CD8-positive, alpha-beta memory T cell (primary cell): ENCODE measurements at regions not wholly inside any gene's neighbourhood (a gene's known extent, or its start where the extent isn't known, plus 50 kb on each side); places are given as distances from the start of the nearest gene placed in this dataset.

Experiments used
- CTCF ChIA-PET: fragments of 350-600 bp; sonication (Branson Sonifier 250); formaldehyde crosslinking; loops from one replicate; lab custom pipeline; 2021; ENCODE audit warnings: antibody characterized with exemption; lab: Charles Lee
- POLR2A ChIA-PET: fragments of 350-600 bp; sonication (Branson Sonifier 250); formaldehyde crosslinking; loops from one replicate; lab custom pipeline; 2021; ENCODE audit warnings: antibody characterized with exemption; lab: Charles Lee
- DNase-seq, 5 donors: peaks; one replicate each; pipeline versions ENCODE4 v3.0.0 to v3.0.0-alpha.2; 2020 to 2022; ENCODE audit warnings: mixed read lengths in 1 of 5
- H3K27ac ChIP-seq: one replicate; pipeline ENCODE4 v1.7.0; 2013; ENCODE audit warnings: low read depth, mild to moderate bottlenecking, low read length, moderate library complexity
- H3K27me3 ChIP-seq: 2 replicates; pipeline ENCODE4 v1.7.0; 2013; ENCODE audit warnings: low read length, mild to moderate bottlenecking; ENCODE audit not compliant: insufficient read depth, poor library complexity, severe bottlenecking
- H3K36me3 ChIP-seq: 2 replicates; pipeline ENCODE4 v1.7.0; 2013; ENCODE audit warnings: mild to moderate bottlenecking, low read length, moderate library complexity; ENCODE audit not compliant: insufficient read depth
- H3K4me1 ChIP-seq: 2 replicates; pipeline ENCODE4 v1.7.0; 2013; ENCODE audit warnings: mild to moderate bottlenecking, low read length, moderate library complexity; ENCODE audit not compliant: insufficient read depth
- H3K4me3 ChIP-seq: 2 replicates; pipeline ENCODE4 v1.7.0; 2013; ENCODE audit warnings: mild to moderate bottlenecking, low read length
- H3K9me3 ChIP-seq: 2 replicates; pipeline ENCODE4 v1.7.0; 2013; ENCODE audit warnings: mild to moderate bottlenecking, low read length
- H3K27ac Mint-ChIP-seq, 8 donors: one replicate each; pipeline ENCODE4 v1.8.0; 2020 to 2021; ENCODE audit warnings: mixed read lengths in 8 of 8, mild to moderate bottlenecking in 6 of 8, inconsistent platforms in 3 of 8, moderate library complexity in 3 of 8
- H3K27me3 Mint-ChIP-seq, 2 donors: one replicate each; pipeline ENCODE4 v1.8.0; 2020 to 2021; ENCODE audit warnings: mixed read lengths in 2 of 2, mild to moderate bottlenecking in 1 of 2, moderate library complexity in 1 of 2
- H3K36me3 Mint-ChIP-seq, 3 donors: one replicate each; pipeline ENCODE4 v1.8.0; 2020 to 2021; ENCODE audit warnings: mixed read lengths in 3 of 3, inconsistent platforms in 1 of 3, mild to moderate bottlenecking in 1 of 3
- H3K4me1 Mint-ChIP-seq, 3 donors: one replicate each; pipeline ENCODE4 v1.8.0; 2020 to 2021; ENCODE audit warnings: mixed read lengths in 3 of 3, inconsistent platforms in 1 of 3, mild to moderate bottlenecking in 1 of 3
- H3K4me3 Mint-ChIP-seq, 7 donors: one replicate each; pipeline ENCODE4 v1.8.0; 2020 to 2021; ENCODE audit warnings: mixed read lengths in 7 of 7, mild to moderate bottlenecking in 6 of 7, moderate library complexity in 4 of 7, inconsistent platforms in 2 of 7
- H3K9me3 Mint-ChIP-seq, 5 donors: one replicate each; pipeline ENCODE4 v1.8.0; 2020 to 2022; ENCODE audit warnings: mixed read lengths in 5 of 5, mild to moderate bottlenecking in 3 of 5, moderate library complexity in 2 of 5, inconsistent platforms in 1 of 5

DNA sequence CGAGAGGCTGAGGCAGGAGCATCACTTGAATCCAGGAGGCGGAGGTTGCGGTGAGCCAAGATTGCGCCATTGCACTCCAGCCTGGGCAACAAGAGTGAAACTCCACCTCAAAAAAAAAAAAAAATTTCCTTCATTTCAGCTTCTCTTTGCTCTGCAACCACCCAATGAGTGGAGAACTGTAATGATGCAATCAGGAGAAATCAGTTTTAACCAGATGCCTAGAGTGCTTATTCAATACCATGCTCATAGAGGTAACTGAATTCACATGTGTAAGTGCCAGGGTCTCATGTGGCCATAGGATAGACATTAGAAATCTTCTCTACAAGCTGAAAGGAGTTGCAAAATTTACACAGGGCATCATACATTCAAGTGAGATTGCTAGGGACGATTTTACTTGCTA lies 70.6 kb downstream of the HMHB1 start:
- H3K4me3 ChIP-seq, result no peak overlapping the region
- H3K9me3 ChIP-seq, result no peaks in the 10 kb centered on the region
- no peak for DNase-seq
- H3K27me3 ChIP-seq, result no peaks in the 10 kb centered on the region
- H3K27ac Mint-ChIP-seq, result no peak overlapping the region
- no peaks in the 10 kb centered on the region for H3K9me3 Mint-ChIP-seq
- no peaks in the 10 kb centered on the region for H3K4me1 Mint-ChIP-seq
- H3K27ac ChIP-seq, result no peak overlapping the region
- no peaks in the 10 kb centered on the region for H3K36me3 Mint-ChIP-seq
- peaks cover 4 to 12% of the 10 kb centered on the region in 2 donors for H3K27me3 Mint-ChIP-seq
- ChIA-PET POLR2A (interaction anchor here (0.7 kb wide), 1 partner anchor 9 kb away, joined by 4 read pairs; no protein-coding TSS in a partner anchor), CTCF (no interaction called here)
- no peaks in the 10 kb centered on the region for H3K4me1 ChIP-seq
- no peak overlapping the region for H3K4me3 Mint-ChIP-seq
- H3K36me3 ChIP-seq, result no peaks in the 10 kb centered on the region

DNA sequence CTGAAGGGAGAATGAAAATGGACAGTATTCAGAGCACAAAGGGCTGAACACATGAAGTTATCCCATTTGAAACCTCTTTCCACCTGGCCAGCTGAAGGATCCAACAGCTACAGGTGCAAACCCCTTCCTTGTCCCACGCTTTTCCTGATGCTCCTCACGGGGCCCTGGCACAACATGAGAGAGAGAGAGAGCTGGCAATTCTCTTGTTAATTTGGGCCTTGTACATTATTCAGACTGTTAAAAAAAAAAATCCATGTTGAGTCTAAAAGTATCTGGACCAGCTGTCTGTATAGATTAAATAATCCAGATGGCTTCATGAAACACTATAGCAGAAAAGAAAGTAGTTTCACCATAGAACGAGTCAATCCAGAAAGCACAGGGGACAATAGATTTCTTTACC lies 74.1 kb downstream of the HMHB1 start:
- H3K27ac Mint-ChIP-seq, result no peak overlapping the region
- Histone ChIP-seq H3K4me3 (no peak overlapping the region), H3K27ac (no peak overlapping the region), H3K36me3 (no peaks in the 10 kb centered on the region), H3K9me3 (no peaks in the 10 kb centered on the region), H3K27me3 (no peaks in the 10 kb centered on the region), H3K4me1 (no peaks in the 10 kb centered on the region)
- POLR2A ChIA-PET, result no interaction called here
- no peaks in the 10 kb centered on the region for H3K4me1 Mint-ChIP-seq
- no peaks in the 10 kb centered on the region for H3K36me3 Mint-ChIP-seq
- CTCF ChIA-PET, result no interaction called here
- H3K4me3 Mint-ChIP-seq, result no peak overlapping the region
- H3K9me3 Mint-ChIP-seq, result no peaks in the 10 kb centered on the region
- peaks cover 6 to 11% of the 10 kb centered on the region in 2 donors for H3K27me3 Mint-ChIP-seq
- no peak for DNase-seq

DNA sequence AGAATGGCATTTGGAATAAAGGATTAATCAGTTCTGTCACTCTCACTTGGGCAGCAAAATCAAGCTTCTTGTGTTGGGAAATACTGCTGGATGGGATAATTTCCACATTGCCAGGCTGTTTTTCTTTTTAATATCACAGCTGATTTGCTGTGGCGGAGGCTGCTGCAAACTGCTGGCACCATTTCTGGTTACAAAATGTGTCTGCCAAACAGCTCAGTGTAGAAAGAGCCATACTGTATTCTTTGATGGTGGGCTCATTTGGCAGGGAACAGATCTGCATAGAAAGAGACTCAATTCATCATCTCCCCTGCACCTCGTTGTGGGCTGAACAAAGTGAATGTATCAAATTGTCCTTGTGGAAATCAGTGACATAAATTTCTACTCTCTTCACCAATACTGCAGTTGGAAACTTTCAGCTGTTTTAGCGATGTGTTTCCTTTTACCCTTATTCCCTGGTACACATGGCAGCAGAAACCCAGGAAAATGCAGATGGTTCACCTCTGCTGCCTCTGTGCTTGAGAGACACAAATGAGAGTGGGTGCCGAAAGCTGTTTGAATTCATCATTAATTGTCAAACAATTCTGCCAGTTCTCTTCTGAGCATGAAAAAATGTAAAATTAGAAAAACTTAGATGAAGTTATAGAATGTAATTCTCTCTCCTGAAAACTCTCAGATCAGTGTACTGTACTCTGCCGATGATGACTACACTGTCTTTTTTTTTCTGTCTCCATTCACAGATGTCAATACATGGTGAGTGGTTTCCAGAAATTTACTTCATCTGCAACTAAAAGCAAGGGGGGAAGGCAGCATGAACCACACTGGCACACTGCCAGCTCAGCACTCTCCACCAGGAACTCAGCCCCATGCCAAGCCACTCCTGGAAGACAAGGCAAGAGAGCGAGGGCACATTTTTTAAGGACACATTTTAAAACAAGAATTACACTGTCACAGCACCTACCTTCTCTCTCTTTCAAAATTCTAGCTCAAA lies 75.0 kb downstream of the HMHB1 start:
- Mint-ChIP-seq H3K4me1 (no peaks in the 10 kb centered on the region), H3K27ac (no peak overlapping the region), H3K9me3 (no peaks in the 10 kb centered on the region), H3K4me3 (no peak overlapping the region), H3K27me3 (peaks cover 6 to 10% of the 10 kb centered on the region in 2 donors), H3K36me3 (no peaks in the 10 kb centered on the region)
- no peaks in the 10 kb centered on the region for H3K27me3 ChIP-seq
- ChIA-PET CTCF (no interaction called here), POLR2A (no interaction called here)
- H3K27ac ChIP-seq, result no peak overlapping the region
- H3K9me3 ChIP-seq, result no peaks in the 10 kb centered on the region
- no peaks in the 10 kb centered on the region for H3K36me3 ChIP-seq
- H3K4me1 ChIP-seq, result no peaks in the 10 kb centered on the region
- DNase-seq, result no peak
- H3K4me3 ChIP-seq, result no peak overlapping the region

DNA sequence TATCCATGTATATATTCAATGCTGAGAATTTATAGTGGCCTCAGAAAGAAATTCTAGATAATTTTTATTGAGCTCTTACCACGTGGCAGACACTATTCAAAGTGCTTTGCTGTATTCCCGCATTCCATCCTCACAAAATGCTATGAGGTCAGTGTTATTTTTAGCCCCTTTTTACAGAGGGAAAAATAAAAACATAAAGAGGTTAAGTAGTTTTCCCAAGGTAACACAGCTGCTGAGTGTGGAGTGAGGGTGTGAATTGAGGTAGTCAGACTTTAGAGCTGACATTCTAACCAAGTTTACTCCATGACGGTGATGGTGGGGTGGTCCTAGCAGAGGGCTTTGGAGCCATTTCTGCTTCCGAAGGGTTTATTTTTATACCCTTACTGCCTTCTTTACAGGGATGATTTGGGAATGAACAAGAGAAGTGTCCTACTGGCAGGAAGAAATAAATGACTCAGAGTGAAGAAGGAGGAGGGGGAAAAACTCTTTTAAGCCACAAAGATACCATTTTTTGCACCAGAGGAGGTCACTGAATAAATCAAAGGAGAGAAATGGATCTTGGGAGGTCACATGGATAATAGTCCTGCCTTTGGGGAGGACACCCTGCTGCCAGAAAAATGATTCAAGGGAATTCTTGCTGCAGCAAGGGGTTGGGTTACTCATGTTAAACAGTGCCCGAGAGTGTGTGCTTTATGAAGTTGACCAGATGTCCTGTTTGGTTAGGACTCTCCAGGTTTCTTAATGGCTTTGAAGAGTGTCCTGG lies 76.1 kb downstream of the HMHB1 start:
- POLR2A ChIA-PET, result no interaction called here

DNA sequence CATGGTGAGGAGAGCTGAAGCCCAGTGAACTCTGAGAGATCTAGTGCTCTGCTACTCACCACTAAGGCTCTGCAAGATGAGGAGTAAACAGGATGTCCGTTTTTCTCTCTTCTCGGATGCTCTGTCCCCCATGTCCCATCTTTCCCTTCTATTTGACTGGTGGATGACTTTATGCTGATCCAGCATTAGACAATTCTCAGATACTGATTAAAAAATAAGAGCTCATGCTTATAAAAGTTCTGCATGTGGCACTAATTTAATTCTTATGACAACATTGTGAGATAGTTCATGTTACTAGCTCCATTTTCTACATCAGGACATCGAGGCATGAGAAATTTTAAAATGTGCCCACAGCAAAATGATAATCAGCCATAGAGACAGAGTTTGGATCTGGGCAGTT lies 77.0 kb downstream of the HMHB1 start:
- ChIA-PET POLR2A (no interaction called here), CTCF (no interaction called here)
- no peaks in the 10 kb centered on the region for H3K9me3 Mint-ChIP-seq
- Histone ChIP-seq H3K9me3 (no peaks in the 10 kb centered on the region), H3K4me3 (no peak overlapping the region), H3K27me3 (no peaks in the 10 kb centered on the region), H3K36me3 (no peaks in the 10 kb centered on the region), H3K4me1 (no peaks in the 10 kb centered on the region), H3K27ac (no peak overlapping the region)
- H3K27me3 Mint-ChIP-seq, result peaks cover 6 to 10% of the 10 kb centered on the region in 2 donors
- no peaks in the 10 kb centered on the region for H3K4me1 Mint-ChIP-seq
- no peak overlapping the region for H3K4me3 Mint-ChIP-seq
- H3K36me3 Mint-ChIP-seq, result no peaks in the 10 kb centered on the region
- DNase-seq, result no peak
- no peak overlapping the region for H3K27ac Mint-ChIP-seq

More for the DNA sequence above, 76.1 kb downstream of the HMHB1 start:
- H3K4me1 ChIP-seq, result no peaks in the 10 kb centered on the region
- DNase-seq, result no peak
- no peak overlapping the region for H3K4me3 Mint-ChIP-seq
- H3K27ac Mint-ChIP-seq, result no peak overlapping the region
- H3K36me3 ChIP-seq, result no peaks in the 10 kb centered on the region
- peaks cover 6 to 10% of the 10 kb centered on the region in 2 donors for H3K27me3 Mint-ChIP-seq
- H3K27me3 ChIP-seq, result no peaks in the 10 kb centered on the region
- no peaks in the 10 kb centered on the region for H3K9me3 ChIP-seq
- no peak overlapping the region for H3K27ac ChIP-seq
- H3K9me3 Mint-ChIP-seq, result no peaks in the 10 kb centered on the region
- CTCF ChIA-PET, result no interaction called here
- H3K36me3 Mint-ChIP-seq, result no peaks in the 10 kb centered on the region
- H3K4me3 ChIP-seq, result no peak overlapping the region
- no peaks in the 10 kb centered on the region for H3K4me1 Mint-ChIP-seq

DNA sequence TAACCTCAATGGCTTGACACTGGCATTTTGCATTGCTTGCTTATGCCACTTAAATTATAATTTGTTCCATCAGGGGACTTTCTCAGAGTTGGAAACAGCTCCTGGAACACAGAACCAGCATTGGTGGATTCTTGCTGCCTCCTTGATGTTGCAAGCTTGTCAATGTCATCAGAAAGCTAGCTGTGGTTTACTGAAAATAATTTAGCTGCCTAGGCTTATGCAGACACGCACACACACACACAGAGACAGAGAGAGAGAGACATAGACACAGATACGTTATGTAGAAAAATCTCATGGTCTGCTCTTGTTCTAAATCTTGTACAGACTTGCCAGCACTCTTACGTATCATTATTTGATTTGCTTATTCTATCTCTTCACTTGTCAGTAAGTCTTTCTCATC lies 78.0 kb downstream of the HMHB1 start:
- H3K4me1 ChIP-seq, result no peaks in the 10 kb centered on the region
- H3K4me3 ChIP-seq, result no peak overlapping the region
- Mint-ChIP-seq H3K4me1 (no peaks in the 10 kb centered on the region), H3K9me3 (no peaks in the 10 kb centered on the region), H3K36me3 (no peaks in the 10 kb centered on the region), H3K4me3 (no peak overlapping the region), H3K27ac (no peak overlapping the region), H3K27me3 (peaks cover 6 to 10% of the 10 kb centered on the region in 2 donors)
- DNase-seq, result no peak
- H3K36me3 ChIP-seq, result no peaks in the 10 kb centered on the region
- POLR2A ChIA-PET, result no interaction called here
- H3K27me3 ChIP-seq, result no peaks in the 10 kb centered on the region
- CTCF ChIA-PET, result no interaction called here
- no peaks in the 10 kb centered on the region for H3K9me3 ChIP-seq
- H3K27ac ChIP-seq, result no peak overlapping the region

DNA sequence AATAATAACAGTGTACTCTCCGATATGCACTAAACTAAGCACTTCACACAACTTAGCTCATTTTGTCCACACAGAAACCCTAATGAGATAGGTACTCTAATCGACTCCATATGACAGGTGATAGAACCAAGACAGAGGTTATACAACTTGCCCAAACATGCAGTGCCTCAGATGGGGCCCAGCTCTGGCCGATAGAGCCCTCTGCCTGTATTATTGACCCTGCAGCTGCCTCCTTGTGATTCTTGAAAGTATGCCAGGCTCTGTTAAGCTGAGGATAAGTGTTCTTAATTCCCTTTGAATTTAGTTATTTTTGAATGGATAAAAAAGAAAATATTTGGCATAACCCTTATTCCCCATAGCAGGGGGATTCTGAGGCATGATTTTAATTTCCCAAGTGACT lies 78.5 kb downstream of the HMHB1 start:
- Mint-ChIP-seq H3K36me3 (no peaks in the 10 kb centered on the region), H3K27me3 (peaks cover 6 to 10% of the 10 kb centered on the region in 2 donors), H3K4me3 (no peak overlapping the region), H3K27ac (no peak overlapping the region), H3K9me3 (no peaks in the 10 kb centered on the region), H3K4me1 (no peaks in the 10 kb centered on the region)
- no peaks in the 10 kb centered on the region for H3K36me3 ChIP-seq
- POLR2A ChIA-PET, result no interaction called here
- no peak overlapping the region for H3K4me3 ChIP-seq
- H3K9me3 ChIP-seq, result no peaks in the 10 kb centered on the region
- H3K27ac ChIP-seq, result no peak overlapping the region
- H3K4me1 ChIP-seq, result no peaks in the 10 kb centered on the region
- no peaks in the 10 kb centered on the region for H3K27me3 ChIP-seq
- CTCF ChIA-PET, result interaction anchor here (1.2 kb wide), 1 partner anchor 11 kb away, joined by 3 read pairs; no protein-coding TSS in a partner anchor
- DNase-seq, result no peak

DNA sequence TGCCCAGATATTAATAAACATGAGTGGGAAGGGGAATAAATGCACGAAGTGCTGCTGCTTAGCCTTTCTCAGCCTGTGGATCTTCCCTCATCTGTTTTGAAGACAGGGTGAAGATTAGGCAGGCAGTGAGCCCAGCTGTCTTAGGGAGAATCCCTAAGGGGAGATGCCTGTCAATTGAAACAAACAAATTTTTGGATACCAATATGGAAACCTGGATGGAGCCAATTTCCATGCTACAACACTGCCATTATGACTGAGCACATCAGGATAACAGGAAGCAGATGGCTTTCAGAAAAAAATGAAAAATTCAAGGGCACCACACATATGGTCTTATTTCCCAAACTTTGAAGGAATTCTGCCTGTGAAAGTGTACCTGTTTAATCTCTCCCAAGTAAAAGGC lies 80.3 kb downstream of the HMHB1 start:
- H3K27me3 Mint-ChIP-seq, result peaks cover 4 to 9% of the 10 kb centered on the region in 2 donors
- no peaks in the 10 kb centered on the region for H3K9me3 Mint-ChIP-seq
- CTCF ChIA-PET, result no interaction called here
- no peak overlapping the region for H3K4me3 Mint-ChIP-seq
- DNase-seq, result no peak
- no peaks in the 10 kb centered on the region for H3K4me1 Mint-ChIP-seq
- H3K4me1 ChIP-seq, result no peaks in the 10 kb centered on the region
- no peak overlapping the region for H3K4me3 ChIP-seq
- POLR2A ChIA-PET, result interaction anchor here (0.7 kb wide), 1 partner anchor 210 kb away, joined by 3 read pairs; no protein-coding TSS in a partner anchor
- H3K36me3 ChIP-seq, result no peaks in the 10 kb centered on the region
- H3K27ac Mint-ChIP-seq, result no peak overlapping the region
- no peaks in the 10 kb centered on the region for H3K9me3 ChIP-seq
- no peaks in the 10 kb centered on the region for H3K36me3 Mint-ChIP-seq
- H3K27ac ChIP-seq, result no peak overlapping the region
- H3K27me3 ChIP-seq, result no peaks in the 10 kb centered on the region
